HG03060 (cell line): ENCODE measurements at regions not wholly inside any gene's neighbourhood (a gene's known extent, or its start where the extent isn't known, plus 50 kb on each side); places are given as distances from the start of the nearest gene placed in this dataset.

Experiments used
- ATAC-seq: cut with Tn5 transposase; IDR thresholded peaks from one replicate; pipeline ENCODE4 v1.9.1; 2021; ENCODE audit warnings: low read depth, moderate number of reproducible peaks; ENCODE audit not compliant: unreplicated experiment

GRCh38 chr18:78624646-78625279, 354.9 kb upstream of the SALL3 start:
- ATAC-seq: no peak

GRCh38 chr18:78625847-78626246, 353.8 kb upstream of the SALL3 start:
- no peak for ATAC-seq

- no peak for ATAC-seq
These were observed 351.9 kb upstream of the SALL3 start for GRCh38 chr18:78627551-78628346.

GRCh38 chr18:78629426-78629825, 350.2 kb upstream of the SALL3 start:
- ATAC-seq: no peak

GRCh38 chr18:78630356-78630755, 349.3 kb upstream of the SALL3 start:
- ATAC-seq: no peak

- no peak for ATAC-seq
These were observed 348.6 kb upstream of the SALL3 start for GRCh38 chr18:78630981-78631510.

- ATAC-seq: no peak
These were observed 347.5 kb upstream of the SALL3 start for GRCh38 chr18:78632111-78632541.

- ATAC-seq: no peak
These were observed 345.4 kb upstream of the SALL3 start for GRCh38 chr18:78634061-78634696.

GRCh38 chr18:78635093-78635800, 344.4 kb upstream of the SALL3 start:
- no peak for ATAC-seq

GRCh38 chr18:78636260-78636659, 343.4 kb upstream of the SALL3 start:
- ATAC-seq: no peak

GRCh38 chr18:78637442-78638402, 341.9 kb upstream of the SALL3 start:
- no peak for ATAC-seq

GRCh38 chr18:78639006-78639950, 340.3 kb upstream of the SALL3 start:
- ATAC-seq: no peak

- ATAC-seq: no peak
These were observed 339.2 kb upstream of the SALL3 start for GRCh38 chr18:78640246-78640995.

GRCh38 chr18:78641689-78642231, 337.9 kb upstream of the SALL3 start:
- no peak for ATAC-seq

- no peak for ATAC-seq
These were observed 337.2 kb upstream of the SALL3 start for GRCh38 chr18:78642296-78642951.

GRCh38 chr18:78643004-78643403, 336.6 kb upstream of the SALL3 start:
- no peak for ATAC-seq

GRCh38 chr18:78643981-78644380, 335.6 kb upstream of the SALL3 start:
- ATAC-seq: no peak
